HuH-7.5 (cell line): ENCODE measurements at regions not wholly inside any gene's neighbourhood (a gene's known extent, or its start where the extent isn't known, plus 50 kb on each side); places are given as distances from the start of the nearest gene placed in this dataset.
"Not testable (repeated sequence)": the region's sequence is repeated elsewhere in the genome, so short reads cannot be mapped to it uniquely, and the experiment has no call there.

Experiments
- DNase-seq: peaks from one replicate; pipeline ENCODE4 v3.0.0; 2011; ENCODE audit warnings: low spot score

- no peak for DNase-seq
Measured at GRCh38 chr13:95388420-95389079, 87.3 kb upstream of the ABCC4 start.

GRCh38 chr13:95391362-95391761, 90.1 kb upstream of the ABCC4 start:
- no peak for DNase-seq

- DNase-seq = no peak
Measured at GRCh38 chr13:95391785-95392184, 90.5 kb upstream of the ABCC4 start.

GRCh38 chr13:95392597-95392996, 91.3 kb upstream of the ABCC4 start:
- DNase-seq = no peak

GRCh38 chr13:95403349-95404140, 102.3 kb upstream of the ABCC4 start:
- no peak for DNase-seq

- DNase-seq = peak; percentile 48
Measured at GRCh38 chr13:95404141-95404882, 103.1 kb upstream of the ABCC4 start.

GRCh38 chr13:95406176-95406575, 104.9 kb upstream of the ABCC4 start:
- no peak for DNase-seq

- DNase-seq = no peak
Measured at GRCh38 chr13:95411428-95412040, 110.3 kb upstream of the ABCC4 start.

- no peak for DNase-seq
Measured at GRCh38 chr13:95418946-95419345, 117.7 kb upstream of the ABCC4 start.

- no peak for DNase-seq
Measured at GRCh38 chr13:95420501-95420900, 119.2 kb upstream of the ABCC4 start.

GRCh38 chr13:95426631-95427030, 125.4 kb upstream of the ABCC4 start:
- DNase-seq = no peak

GRCh38 chr13:95430525-95430924, 122.0 kb upstream of the CLDN10 start:
- not testable (repeated sequence) for DNase-seq

- no peak for DNase-seq
Measured at GRCh38 chr13:95432141-95432540, 120.4 kb upstream of the CLDN10 start.

- no peak for DNase-seq
Measured at GRCh38 chr13:95433537-95433936, 119.0 kb upstream of the CLDN10 start.

GRCh38 chr13:95434111-95434510, 118.4 kb upstream of the CLDN10 start:
- no peak for DNase-seq

GRCh38 chr13:95437561-95437960, 115.0 kb upstream of the CLDN10 start:
- DNase-seq = no peak

- DNase-seq = no peak
Measured at GRCh38 chr13:95438297-95438696, 114.2 kb upstream of the CLDN10 start.

- no peak for DNase-seq
Measured at GRCh38 chr13:95440441-95441088, 112.0 kb upstream of the CLDN10 start.

- DNase-seq = no peak
Measured at GRCh38 chr13:95441326-95441725, 111.2 kb upstream of the CLDN10 start.

- DNase-seq = no peak
Measured at GRCh38 chr13:95444006-95444730, 108.4 kb upstream of the CLDN10 start.

- DNase-seq = no peak
Measured at GRCh38 chr13:95445131-95445530, 107.4 kb upstream of the CLDN10 start.
